Nephron (organoid): ENCODE measurements at regions not wholly inside any gene's neighbourhood (a gene's known extent, or its start where the extent isn't known, plus 50 kb on each side); places are given as distances from the start of the nearest gene placed in this dataset.

ENCODE experiments used
- H3K27ac Mint-ChIP-seq, 3 experiments: 2 replicates each; pipeline ENCODE4 v1.8.0; 2020; ENCODE audit warnings: mixed read lengths in 3 of 3, mild to moderate bottlenecking in 2 of 3, moderate library complexity in 1 of 3
- H3K27me3 Mint-ChIP-seq: 2 replicates; pipeline ENCODE4 v1.8.0; 2021; ENCODE audit warnings: low read depth, mild to moderate bottlenecking, moderate library complexity, mixed read lengths
- H3K36me3 Mint-ChIP-seq: 2 replicates; pipeline ENCODE4 v1.8.0; 2020; ENCODE audit warnings: low read depth, mixed read lengths
- H3K4me1 Mint-ChIP-seq: 2 replicates; pipeline ENCODE4 v1.8.0; 2020; ENCODE audit warnings: mixed read lengths
- H3K4me3 Mint-ChIP-seq, 3 experiments: 2 replicates each; pipeline ENCODE4 v1.8.0; 2020; ENCODE audit warnings: mild to moderate bottlenecking in 3 of 3, mixed read lengths in 3 of 3, moderate library complexity in 2 of 3
- H3K9me3 Mint-ChIP-seq: 2 replicates; pipeline ENCODE4 v1.8.0; 2020; ENCODE audit warnings: mixed read lengths
- CTCF ChIP-seq, 3 experiments: fragments of 200-600 bp; sonication (generic); IDR thresholded peaks; one replicate each; pipeline ENCODE4 v1.5.0; 2021; ENCODE audit warnings: antibody characterized with exemption in 3 of 3; ENCODE audit not compliant: unreplicated experiment in 3 of 3

GRCh38 chr15:72970933-72971760 lies 81.1 kb upstream of the NEO1 start:
- Mint-ChIP-seq H3K9me3 (no peaks in the 10 kb centered on the region), H3K27me3 (no peaks in the 10 kb centered on the region), H3K4me1 (peaks cover 65% of the 10 kb centered on the region), H3K27ac (peak overlapping the region; percentile 95), H3K4me3 (peak overlapping the region; percentile 31 to 46 (median 40)), H3K36me3 (no peaks in the 10 kb centered on the region)
- no peak for TF ChIP-seq CTCF (IDR thresholded peaks at IDR 0.05; ENCODE audit: unreplicated experiment in 3 of 3)

- TF ChIP-seq CTCF (IDR thresholded peaks at IDR 0.05; ENCODE audit: unreplicated experiment in 3 of 3): no peak
- Mint-ChIP-seq H3K4me3 (no peak overlapping the region), H3K36me3 (no peaks in the 10 kb centered on the region), H3K4me1 (peaks cover 62% of the 10 kb centered on the region), H3K27ac (peak overlapping the region; percentile 71 to 95 (median 86)), H3K27me3 (no peaks in the 10 kb centered on the region), H3K9me3 (peaks cover 10% of the 10 kb centered on the region)
Observed at GRCh38 chr15:72968531-72968922, 83.7 kb upstream of the NEO1 start.

GRCh38 chr15:72967811-72968530 lies 84.3 kb upstream of the NEO1 start:
- TF ChIP-seq CTCF (IDR thresholded peaks at IDR 0.05; ENCODE audit: unreplicated experiment in 3 of 3): no peak
- H3K4me3 Mint-ChIP-seq: no peak overlapping the region
- peaks cover 10% of the 10 kb centered on the region for H3K9me3 Mint-ChIP-seq
- no peaks in the 10 kb centered on the region for H3K27me3 Mint-ChIP-seq
- H3K4me1 Mint-ChIP-seq: peaks cover 59% of the 10 kb centered on the region
- peak overlapping the region; percentile 71 to 95 (median 86) for H3K27ac Mint-ChIP-seq
- H3K36me3 Mint-ChIP-seq: no peaks in the 10 kb centered on the region

GRCh38 chr15:72967397-72967796 lies 84.9 kb upstream of the NEO1 start:
- H3K4me3 Mint-ChIP-seq: no peak overlapping the region
- peaks cover 15% of the 10 kb centered on the region for H3K9me3 Mint-ChIP-seq
- H3K4me1 Mint-ChIP-seq: peaks cover 56% of the 10 kb centered on the region
- no peaks in the 10 kb centered on the region for H3K36me3 Mint-ChIP-seq
- no peaks in the 10 kb centered on the region for H3K27me3 Mint-ChIP-seq
- H3K27ac Mint-ChIP-seq: peak overlapping the region; percentile 39 to 95 (median 43)
- TF ChIP-seq CTCF (IDR thresholded peaks at IDR 0.05; ENCODE audit: unreplicated experiment in 3 of 3): no peak

GRCh38 chr15:72966641-72967040 lies 85.6 kb upstream of the NEO1 start:
- no peak for TF ChIP-seq CTCF (IDR thresholded peaks at IDR 0.05; ENCODE audit: unreplicated experiment in 3 of 3)
- Mint-ChIP-seq H3K9me3 (peaks cover 21% of the 10 kb centered on the region), H3K4me1 (peaks cover 48% of the 10 kb centered on the region), H3K27me3 (no peaks in the 10 kb centered on the region), H3K36me3 (no peaks in the 10 kb centered on the region), H3K4me3 (no peak overlapping the region), H3K27ac (no peak overlapping the region)
